Keratinocyte (primary cell): ENCODE measurements at regions not wholly inside any gene's neighbourhood (a gene's known extent, or its start where the extent isn't known, plus 50 kb on each side); places are given as distances from the start of the nearest gene placed in this dataset.
"Not testable (repeated sequence)": the region's sequence is repeated elsewhere in the genome, so short reads cannot be mapped to it uniquely, and the experiment has no call there.

Experiments
- DNase-seq: peaks from one replicate; pipeline ENCODE4 v3.0.0-alpha.2; 2011; ENCODE audit warnings: low read depth, missing footprints, low spot score
- FAIRE-seq: peaks from 2 replicates; lab custom pipeline; 2011; peaks lifted over from hg19 to GRCh38; lab: Jason Lieb, UNC
- H2AFZ ChIP-seq: 2 replicates; pipeline ENCODE4 v1.6.0; 2012; ENCODE audit warnings: low read length, control low read depth, inconsistent platforms; ENCODE audit not compliant: control insufficient read depth
- H3K27ac ChIP-seq: 2 replicates; pipeline ENCODE4 v1.5.1; 2011; ENCODE audit warnings: low read length; ENCODE audit not compliant: control insufficient read depth, insufficient read depth
- H3K27me3 ChIP-seq: 3 replicates; pipeline ENCODE4 v1.6.0; 2011; ENCODE audit warnings: low read length; ENCODE audit not compliant: control insufficient read depth, insufficient read depth; ENCODE audit errors: extremely low read depth
- H3K36me3 ChIP-seq, 2 experiments: 2 replicates in 1 of 2; 3 replicates in 1 of 2; pipeline ENCODE4 v1.5.1; 2011; ENCODE audit warnings: low read length in 2 of 2, mild to moderate bottlenecking in 1 of 2; ENCODE audit not compliant: control insufficient read depth in 2 of 2, insufficient read depth in 2 of 2; ENCODE audit errors: extremely low read depth in 1 of 2
- H3K4me1 ChIP-seq: 3 replicates; pipeline ENCODE4 v1.5.1; 2011; ENCODE audit warnings: low read length; ENCODE audit not compliant: control insufficient read depth, insufficient read depth; ENCODE audit errors: extremely low read depth
- H3K4me2 ChIP-seq: 3 replicates; pipeline ENCODE4 v1.6.0; 2011; ENCODE audit warnings: low read depth, low read length; ENCODE audit not compliant: control insufficient read depth, insufficient read depth; ENCODE audit errors: extremely low read depth
- H3K4me3 ChIP-seq, 3 experiments: fragments of 200-600 bp in 1 of 3; sonication (generic) in 1 of 3; 2 replicates in 2 of 3; 3 replicates in 1 of 3; pipeline ENCODE4 v1.5.1; 2011 to 2016; ENCODE audit warnings: low read length in 3 of 3, mild to moderate bottlenecking in 3 of 3, control low read depth in 2 of 3, inconsistent platforms in 1 of 3, low read depth in 1 of 3, mixed read lengths in 1 of 3, mixed run types in 1 of 3, moderate library complexity in 1 of 3; ENCODE audit not compliant: control insufficient read depth in 2 of 3, insufficient read depth in 2 of 3; ENCODE audit errors: extremely low read depth in 1 of 3
- H3K79me2 ChIP-seq: 2 replicates; pipeline ENCODE4 v1.6.0; 2012; ENCODE audit warnings: low read length; ENCODE audit not compliant: control insufficient read depth, insufficient read depth
- H3K9ac ChIP-seq: 3 replicates; pipeline ENCODE4 v1.6.0; 2011; ENCODE audit warnings: low read length; ENCODE audit not compliant: control insufficient read depth, insufficient read depth; ENCODE audit errors: extremely low read depth
- H3K9me1 ChIP-seq: 3 replicates; pipeline ENCODE4 v1.6.0; 2011; ENCODE audit warnings: low read length; ENCODE audit not compliant: control insufficient read depth, insufficient read depth; ENCODE audit errors: extremely low read depth
- H3K9me3 ChIP-seq: 2 replicates; pipeline ENCODE4 v1.5.1; 2012; ENCODE audit warnings: low read depth, low read length; ENCODE audit not compliant: control insufficient read depth
- H4K20me1 ChIP-seq: 3 replicates; pipeline ENCODE4 v1.6.0; 2011; ENCODE audit warnings: low read length; ENCODE audit not compliant: control insufficient read depth, insufficient read depth; ENCODE audit errors: extremely low read depth
- dilution Hi-C: fragments of 300-500 bp; cut with MboI; formaldehyde crosslinking; loops from one replicate; pipeline ENCODE4 v1.7.0; 2020; ENCODE audit warnings: low sequenced_read_pairs; ENCODE audit not compliant: extremely low pct_ligation_motif_present

DNA sequence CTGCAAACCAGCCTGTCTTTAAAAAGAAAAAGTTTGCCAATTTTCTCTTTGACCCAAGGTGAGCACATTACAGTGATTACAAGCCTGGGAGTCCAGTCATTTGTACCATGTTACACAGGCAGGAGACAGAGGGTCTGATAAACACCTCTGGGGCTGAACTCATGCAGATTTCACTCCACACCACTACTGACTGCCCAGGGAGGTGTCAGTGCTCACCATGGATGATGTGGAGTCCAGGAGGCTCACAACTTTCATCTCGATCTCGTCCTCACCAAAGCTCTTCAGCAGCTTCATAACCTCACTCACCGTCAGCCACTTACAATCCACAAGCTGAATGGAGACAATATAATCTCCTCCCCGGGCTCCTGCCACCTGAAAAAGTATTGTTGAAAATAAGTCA, 302.4 kb downstream of the GOLGA6L6 start:
- H3K79me2 ChIP-seq, H3K9me1 ChIP-seq, H3K4me3 ChIP-seq, H3K4me1 ChIP-seq, H3K4me2 ChIP-seq, FAIRE-seq, H3K36me3 ChIP-seq, dilution Hi-C loops, H3K27ac ChIP-seq, H3K9ac ChIP-seq, DNase-seq, H2AFZ ChIP-seq, H4K20me1 ChIP-seq, H3K27me3 ChIP-seq: not testable (repeated sequence)
- H3K9me3 ChIP-seq: peaks cover 29% of the 10 kb centered on the region

DNA sequence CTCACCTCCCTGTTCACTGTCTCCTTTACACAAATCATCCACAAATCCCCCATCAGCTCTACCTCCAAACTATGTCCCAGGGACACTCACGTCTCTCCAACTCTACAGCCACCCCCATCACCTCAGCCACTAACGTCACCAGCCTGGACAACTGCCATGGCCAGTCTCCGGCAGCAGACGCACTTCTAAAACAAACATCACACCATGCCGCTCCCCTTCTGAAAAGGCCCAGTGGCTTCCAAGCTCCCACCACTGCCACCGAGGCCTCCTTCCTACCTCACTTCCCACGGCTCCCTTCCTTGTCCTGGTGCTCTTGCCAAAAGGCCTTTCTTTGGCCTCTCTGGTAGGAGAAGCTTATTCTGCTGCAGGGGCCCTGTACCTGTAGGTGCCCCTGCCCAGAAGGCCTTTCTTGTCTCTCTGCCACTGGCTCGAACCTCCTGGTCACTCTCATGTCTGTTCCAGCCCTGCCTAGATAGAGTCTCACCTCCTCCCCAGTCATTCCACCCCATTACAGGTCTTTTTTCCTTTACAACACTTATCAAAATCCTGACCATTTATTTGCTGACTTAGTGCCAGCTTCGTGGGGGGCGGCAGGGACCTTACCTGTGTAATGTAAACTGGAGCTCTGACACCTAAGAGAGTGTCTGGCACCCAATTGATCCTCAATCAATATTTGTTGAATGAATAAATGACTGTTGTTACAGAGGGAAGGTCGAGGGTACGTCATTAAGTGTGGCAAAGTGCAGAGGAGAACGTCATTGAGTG, 304.2 kb downstream of the GOLGA6L6 start:
- H3K27ac ChIP-seq, H3K4me2 ChIP-seq, H3K9me1 ChIP-seq, H3K27me3 ChIP-seq, H3K9ac ChIP-seq, DNase-seq, H3K36me3 ChIP-seq, dilution Hi-C loops, H4K20me1 ChIP-seq, H2AFZ ChIP-seq, H3K4me3 ChIP-seq, FAIRE-seq, H3K79me2 ChIP-seq, H3K4me1 ChIP-seq: not testable (repeated sequence)
- peaks cover 24% of the 10 kb centered on the region for H3K9me3 ChIP-seq

DNA sequence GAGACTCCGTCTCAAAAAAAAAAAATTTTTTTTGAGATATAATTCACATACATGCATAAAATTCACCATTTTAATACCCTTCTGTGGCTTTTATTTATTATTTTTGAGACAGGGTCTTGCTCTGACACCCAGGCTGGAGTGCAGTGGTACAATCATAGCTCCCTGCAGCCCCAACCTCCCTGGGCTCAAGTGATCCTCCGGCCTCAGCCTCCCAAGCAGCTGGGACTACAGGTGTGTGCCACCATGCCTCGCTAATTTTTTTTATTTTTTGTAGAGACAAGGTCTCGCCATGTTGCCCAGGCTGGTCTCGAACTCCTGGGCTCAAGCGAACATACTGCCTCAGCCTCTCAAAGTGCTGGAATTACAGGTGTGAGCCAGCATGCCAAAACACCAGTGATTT, 305.9 kb downstream of the GOLGA6L6 start:
- dilution Hi-C loops, H3K9ac ChIP-seq, H3K4me3 ChIP-seq, H4K20me1 ChIP-seq, H3K4me1 ChIP-seq, H3K79me2 ChIP-seq, H2AFZ ChIP-seq, H3K9me1 ChIP-seq, H3K27ac ChIP-seq, H3K36me3 ChIP-seq, DNase-seq, H3K4me2 ChIP-seq, H3K27me3 ChIP-seq, FAIRE-seq: not testable (repeated sequence)
- H3K9me3 ChIP-seq: peaks cover 21% of the 10 kb centered on the region

DNA sequence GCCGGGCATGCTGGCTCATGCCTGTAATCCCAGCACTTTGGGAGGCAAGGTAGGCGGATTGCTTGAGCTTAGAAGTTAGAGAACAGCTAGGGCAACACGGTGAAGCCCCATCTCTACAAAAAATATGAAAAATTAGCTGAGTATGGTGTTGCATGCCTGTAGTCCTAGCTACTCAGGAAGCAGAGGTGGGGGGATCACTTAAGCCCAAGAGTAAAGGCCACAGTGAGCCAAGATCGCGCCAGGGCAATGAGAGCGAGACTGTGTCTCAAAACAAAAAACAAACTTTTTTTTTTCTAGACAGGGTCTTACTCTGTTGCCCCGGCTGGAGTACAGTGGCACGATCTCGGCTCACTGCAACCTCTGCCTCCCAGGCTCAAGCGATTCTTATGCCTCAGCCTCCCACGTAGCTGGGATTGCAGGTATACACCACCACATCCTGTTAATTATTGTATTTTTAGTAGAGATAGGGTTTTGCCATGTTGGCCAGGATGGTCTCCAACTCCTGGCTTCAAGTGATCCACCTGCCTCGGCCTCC, 307.5 kb downstream of the GOLGA6L6 start:
- H3K9me1 ChIP-seq, H3K27me3 ChIP-seq, H2AFZ ChIP-seq, H3K4me3 ChIP-seq, dilution Hi-C loops, H4K20me1 ChIP-seq, DNase-seq, H3K4me2 ChIP-seq, FAIRE-seq, H3K4me1 ChIP-seq, H3K27ac ChIP-seq, H3K36me3 ChIP-seq, H3K9ac ChIP-seq, H3K79me2 ChIP-seq: not testable (repeated sequence)
- peaks cover 13% of the 10 kb centered on the region for H3K9me3 ChIP-seq

DNA sequence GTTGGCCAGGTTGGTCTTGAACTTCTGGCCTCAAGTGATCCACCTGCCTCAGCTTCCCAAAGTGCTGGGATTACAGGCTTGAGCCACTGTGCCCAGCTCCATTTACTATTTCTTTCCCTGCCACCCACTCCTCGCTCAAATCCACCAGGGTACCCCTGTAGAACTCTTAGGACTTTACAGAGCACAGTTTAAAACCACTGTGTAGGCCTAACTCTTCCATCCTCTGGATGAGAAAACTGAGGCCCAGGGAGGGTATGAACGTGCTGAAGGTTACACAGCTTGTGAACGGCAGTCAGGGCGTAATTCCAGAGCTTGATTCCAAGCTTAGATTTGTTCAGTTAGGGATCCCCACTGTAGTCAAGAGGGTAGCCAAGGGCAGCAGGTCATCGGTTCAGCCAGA, 309.1 kb downstream of the GOLGA6L6 start:
- H4K20me1 ChIP-seq, H3K9me3 ChIP-seq, H3K27ac ChIP-seq, dilution Hi-C loops, H3K9me1 ChIP-seq, FAIRE-seq, H2AFZ ChIP-seq, H3K79me2 ChIP-seq, DNase-seq, H3K36me3 ChIP-seq, H3K9ac ChIP-seq, H3K4me3 ChIP-seq, H3K27me3 ChIP-seq, H3K4me2 ChIP-seq, H3K4me1 ChIP-seq: not testable (repeated sequence)
